NCI-H2171 (cell line): ENCODE measurements at regions not wholly inside any gene's neighbourhood (a gene's known extent, or its start where the extent isn't known, plus 50 kb on each side); places are given as distances from the start of the nearest gene placed in this dataset.

Experiments
- DNase-seq: peaks from one replicate; lab custom pipeline; 2025; lab: John Stamatoyannopoulos, UW

DNA sequence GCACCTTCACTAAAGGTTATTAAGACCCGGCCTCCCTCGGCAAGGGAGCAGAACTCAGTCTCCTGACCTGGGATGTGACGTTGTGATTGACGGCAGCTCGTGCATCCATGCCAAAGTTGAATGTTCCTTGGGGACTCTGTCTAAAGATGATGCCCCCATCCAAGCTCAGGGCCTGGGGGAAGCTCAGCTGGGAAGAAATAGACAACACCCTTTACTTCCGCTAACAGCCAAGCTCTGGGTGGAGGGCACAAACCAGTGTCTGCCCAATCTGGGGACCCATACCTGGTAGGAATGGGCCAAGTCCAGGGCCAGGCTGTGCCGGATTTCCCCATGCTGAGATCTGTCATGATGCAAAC, 95.4 kb downstream of the RMI2 start:
- DNase-seq: no peak

DNA sequence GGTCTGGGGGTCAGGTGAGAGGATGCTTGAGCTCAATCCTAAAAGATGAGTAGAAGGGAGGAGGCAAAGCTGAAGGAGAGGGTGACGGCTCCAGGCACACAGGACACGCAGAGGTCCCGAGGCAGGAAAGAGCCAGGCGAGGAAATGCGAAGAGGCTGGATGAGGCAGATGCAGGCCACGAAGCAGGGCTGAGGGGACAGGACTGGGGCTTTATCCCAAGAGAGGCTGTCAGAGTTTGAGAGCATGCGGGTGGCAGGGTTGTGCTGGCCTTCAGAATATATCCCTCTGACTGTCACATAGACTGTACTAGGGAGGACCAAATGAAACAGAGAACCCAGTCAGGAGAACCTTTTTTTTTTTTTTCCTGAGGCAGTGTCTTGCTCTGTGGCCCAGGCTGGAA, 100.2 kb downstream of the RMI2 start:
- DNase-seq: no peak

DNA sequence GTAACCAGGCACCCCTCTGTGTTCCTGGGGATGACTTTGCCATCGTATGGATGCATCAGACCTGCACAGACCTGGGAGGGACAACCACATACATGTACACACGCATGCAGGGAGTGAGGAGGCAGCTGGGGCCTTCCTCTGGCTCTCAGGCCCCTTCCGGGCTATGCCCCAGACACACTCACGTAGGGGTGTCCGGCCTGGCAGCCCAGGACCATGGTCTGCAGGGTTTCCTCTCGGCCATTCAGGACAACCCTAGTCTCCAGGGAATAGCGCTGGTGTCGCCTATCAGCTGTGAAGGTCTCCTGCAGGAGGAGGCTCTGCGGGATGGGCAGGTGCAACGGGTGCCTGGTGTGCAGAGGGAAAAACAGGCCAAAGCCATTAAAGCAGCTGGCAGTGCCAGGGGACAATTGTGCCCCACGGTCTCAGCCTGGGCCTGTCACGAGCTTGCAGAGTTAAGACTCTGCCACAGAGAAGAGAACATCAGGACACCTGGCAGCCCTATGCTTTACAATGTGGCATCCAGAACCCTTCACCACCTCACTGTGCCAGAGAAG, 101.4 kb downstream of the RMI2 start:
- peak; percentile 48 for DNase-seq

DNA sequence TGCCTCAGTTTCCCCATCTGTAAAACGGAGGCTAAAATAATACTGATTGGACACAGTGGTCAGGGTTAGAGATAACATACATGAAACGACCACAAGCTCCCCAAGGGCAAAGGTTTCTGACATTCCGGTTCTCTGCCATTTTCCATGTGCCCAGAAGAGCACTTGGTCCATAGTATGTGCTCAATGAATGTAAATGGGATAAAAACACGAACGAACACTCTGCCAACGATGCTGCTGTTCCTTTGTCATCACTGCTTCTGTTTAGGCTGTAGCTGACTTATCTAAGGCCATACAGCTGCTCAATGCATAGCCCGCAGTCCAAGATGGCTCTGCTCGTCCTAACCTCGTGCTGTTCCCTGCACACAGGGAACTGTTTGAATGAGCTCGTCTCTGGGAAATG, 102.0 kb downstream of the RMI2 start:
- no peak for DNase-seq

DNA sequence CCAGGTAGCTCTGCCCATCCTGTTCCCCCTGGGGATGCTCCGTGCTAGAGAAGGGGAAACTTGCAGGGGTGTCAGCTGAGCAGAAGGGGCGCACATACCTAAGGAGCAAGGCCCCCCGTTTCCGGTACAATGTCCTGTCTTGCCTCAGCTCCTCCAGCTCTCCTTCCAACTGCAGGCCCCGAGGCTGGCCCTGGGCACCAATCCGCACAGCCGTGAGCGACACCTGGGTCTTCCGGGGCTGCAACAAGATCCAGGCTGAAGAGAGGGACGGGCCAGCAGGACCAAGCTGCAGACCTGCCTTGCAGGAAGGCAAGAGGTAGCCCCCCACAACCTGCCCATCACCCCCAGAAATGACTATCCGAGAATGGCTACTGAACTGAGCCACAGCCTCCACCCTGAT, 102.6 kb downstream of the RMI2 start:
- DNase-seq: no peak

DNA sequence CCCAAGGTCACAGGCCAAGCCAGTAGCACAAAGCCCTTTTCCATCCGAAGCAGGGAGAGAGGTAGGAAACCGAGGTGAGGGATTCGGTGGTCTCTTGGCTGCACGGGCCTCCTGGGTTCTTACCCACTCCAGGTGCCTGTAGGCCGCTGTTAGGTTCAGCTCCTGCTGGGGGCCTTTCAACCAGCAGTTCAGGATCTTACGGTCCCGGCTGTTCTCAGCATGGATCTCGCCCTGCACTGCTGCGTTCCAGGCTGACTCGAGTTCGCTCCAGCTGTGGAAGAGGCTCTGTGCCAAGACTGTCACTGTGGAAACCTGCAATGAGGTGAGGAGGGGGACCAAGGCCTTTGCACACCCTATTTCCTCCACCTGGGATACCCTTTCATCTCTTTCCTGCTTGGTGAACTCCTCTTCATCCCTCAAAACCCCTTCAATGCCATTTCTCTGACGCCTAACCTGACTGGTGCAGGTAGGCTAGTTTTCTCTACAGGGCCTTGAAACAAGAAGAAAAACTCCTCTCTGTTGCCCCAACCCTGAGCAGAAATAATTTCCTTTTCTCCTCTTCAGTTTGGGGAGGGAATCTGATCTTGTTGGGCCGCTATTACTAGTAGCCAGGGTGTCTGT, 103.6 kb downstream of the RMI2 start:
- DNase-seq: no peak

DNA sequence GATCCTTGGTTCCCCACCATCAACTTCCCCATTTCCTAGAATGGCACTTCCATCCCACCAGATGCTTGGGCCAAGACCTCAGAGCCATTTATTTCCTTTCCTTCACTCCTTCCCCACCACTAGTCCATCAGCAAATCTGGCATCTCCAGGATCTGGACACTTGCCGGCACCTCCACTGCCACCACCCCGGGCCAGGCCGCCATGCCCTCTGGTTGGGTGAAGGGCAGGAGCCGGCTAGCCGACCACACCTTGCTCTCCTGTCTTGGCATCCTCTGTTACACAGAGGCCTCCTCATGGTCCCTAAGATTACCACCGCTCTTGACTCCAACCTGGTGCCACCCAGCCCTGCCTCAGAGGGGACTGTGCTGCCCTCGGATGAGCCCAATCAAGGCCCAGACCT, 104.5 kb downstream of the RMI2 start:
- no peak for DNase-seq

DNA sequence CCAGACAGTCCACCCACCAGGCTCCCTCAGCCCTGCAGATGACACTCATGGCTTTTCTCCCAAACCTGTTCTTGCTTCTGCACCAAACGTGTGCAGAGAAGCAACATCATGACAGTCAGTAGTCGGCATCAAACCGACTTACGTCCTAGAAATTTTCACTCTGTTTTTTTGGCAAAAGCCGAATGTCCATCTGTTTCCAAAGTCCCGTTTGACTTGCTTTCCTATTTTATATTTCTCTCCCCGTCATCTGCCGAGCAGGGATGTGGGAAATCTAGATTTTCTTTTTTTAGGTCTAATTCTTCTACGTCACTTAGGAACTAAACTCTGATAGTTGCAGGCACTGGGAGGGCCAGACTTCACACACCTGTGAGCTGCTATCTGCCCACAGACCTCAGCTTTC, 104.9 kb downstream of the RMI2 start:
- DNase-seq: no peak

DNA sequence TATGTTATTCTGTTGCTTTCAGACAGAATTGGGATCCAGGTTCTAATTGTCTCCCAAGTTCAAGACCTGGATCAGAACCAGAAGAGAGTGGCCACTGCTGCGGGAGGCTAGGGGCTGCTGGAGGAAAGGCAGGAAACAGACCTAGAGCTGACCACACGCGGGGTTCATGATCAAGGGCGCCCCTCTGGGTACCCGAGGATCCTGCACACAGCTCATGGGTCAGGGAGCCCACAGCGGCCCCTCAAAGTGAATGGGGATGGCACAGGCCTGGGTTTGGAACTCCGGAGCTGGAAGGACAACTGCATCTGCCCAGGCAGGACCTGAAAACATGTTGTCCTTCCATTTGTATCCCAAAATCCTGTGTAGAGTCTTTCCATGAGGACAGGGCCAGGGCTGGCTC, 107.0 kb downstream of the RMI2 start:
- DNase-seq: no peak

DNA sequence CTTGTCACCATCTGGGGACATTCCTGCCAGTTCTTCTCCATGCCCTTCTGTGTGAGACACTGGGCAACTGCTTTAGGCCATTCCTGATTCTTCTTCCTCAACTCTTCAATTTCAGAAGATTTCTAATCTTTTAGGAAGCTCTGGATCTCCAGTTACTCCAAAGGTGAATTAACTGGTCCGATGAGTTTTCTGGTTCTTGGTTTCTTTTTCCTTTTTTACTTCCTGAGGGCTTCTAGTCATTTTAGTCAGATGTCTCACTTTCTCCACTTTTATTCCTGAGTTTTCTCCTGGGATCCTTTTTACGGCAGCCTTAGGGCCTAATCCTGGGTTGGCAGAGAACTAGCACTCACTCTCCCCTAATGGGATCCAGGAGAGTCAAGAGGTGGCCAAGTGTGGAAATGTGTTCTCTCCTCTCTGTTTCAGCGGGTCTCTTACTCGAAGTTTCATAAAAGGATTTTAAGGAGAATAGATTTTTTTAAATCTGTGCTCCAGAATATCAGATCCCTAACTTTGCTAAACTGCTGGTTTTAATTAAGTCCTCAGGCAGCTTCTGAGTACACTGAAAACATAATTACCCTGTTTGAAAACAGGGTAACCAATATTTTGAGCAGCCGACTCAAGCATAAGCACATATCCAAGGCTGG, 107.6 kb downstream of the RMI2 start:
- no peak for DNase-seq

DNA sequence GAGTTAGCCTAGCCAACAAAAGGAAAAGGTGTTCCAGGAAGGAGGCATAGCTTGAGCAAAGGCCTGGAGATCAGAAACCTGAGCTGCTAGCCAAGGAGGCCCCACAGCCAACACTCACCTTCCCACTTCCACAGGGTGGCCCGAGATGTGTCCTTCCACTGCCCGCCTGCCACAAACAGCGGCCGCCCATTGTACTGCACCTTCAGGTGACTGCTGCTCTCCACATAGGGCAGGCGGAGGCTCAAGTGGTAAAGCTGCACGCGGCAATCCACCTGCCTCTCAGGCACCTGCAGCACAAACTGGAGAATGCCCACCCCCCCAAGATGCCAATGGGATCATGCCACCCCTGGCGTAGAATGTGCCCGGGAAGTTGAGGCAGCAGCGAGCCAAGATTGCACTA, 111.5 kb downstream of the RMI2 start:
- DNase-seq: no peak

DNA sequence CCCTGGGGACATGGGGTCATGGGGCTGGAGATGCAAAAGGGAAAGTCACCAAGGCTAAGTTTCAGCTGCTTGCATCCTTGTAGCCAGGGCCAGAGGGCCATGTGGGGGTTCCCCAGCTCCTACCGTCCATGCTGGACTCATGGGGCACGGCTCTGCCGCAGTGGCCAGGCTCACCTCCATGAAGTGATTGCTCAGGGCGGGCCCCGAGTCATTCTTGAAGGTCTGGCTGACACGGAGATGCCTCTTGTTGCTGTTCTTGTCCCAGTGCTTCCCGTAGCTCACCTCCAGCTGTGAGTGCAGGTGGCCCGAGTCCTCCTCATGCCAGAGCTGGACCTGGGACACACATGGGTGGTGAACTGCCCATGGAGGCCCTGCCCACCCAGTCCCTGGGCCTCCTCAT, 114.5 kb downstream of the RMI2 start:
- no peak for DNase-seq

DNA sequence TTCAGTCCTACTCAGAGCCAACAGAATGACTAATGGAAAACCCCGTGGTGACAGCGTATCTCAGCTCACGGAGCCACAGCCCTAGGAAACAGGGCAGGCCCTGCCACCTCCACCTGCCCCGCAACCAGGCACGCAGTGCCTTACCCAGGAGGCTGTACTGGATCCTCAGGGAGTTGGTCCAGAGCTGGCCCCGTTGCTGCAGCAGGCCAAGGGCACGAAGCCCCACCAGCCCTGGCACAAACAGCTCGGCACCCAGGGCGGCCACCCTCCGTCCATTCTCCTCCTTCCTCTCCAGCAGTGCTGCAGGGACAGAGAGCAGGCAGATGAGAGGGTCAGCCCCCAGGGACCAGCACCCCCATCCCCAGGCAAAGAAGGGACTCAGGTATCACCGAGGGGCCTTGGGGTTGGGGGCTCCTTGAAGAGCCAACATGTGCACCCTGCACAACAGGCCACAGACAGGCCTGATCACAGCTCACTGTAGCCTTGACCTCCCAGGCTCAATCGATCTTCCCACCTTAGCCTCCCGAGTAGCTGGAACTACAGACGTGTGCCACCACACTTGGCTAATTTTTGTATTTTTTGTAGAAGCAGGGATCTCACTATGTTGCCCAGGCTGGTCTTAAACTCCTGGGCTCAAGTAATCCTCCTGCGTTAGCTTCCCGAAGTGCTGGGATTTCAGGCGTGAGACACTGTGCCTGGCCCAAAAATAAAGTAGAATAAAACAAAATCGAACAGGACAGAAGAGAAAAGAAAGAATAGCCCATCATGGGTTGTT, 115.7 kb downstream of the RMI2 start:
- DNase-seq: no peak

DNA sequence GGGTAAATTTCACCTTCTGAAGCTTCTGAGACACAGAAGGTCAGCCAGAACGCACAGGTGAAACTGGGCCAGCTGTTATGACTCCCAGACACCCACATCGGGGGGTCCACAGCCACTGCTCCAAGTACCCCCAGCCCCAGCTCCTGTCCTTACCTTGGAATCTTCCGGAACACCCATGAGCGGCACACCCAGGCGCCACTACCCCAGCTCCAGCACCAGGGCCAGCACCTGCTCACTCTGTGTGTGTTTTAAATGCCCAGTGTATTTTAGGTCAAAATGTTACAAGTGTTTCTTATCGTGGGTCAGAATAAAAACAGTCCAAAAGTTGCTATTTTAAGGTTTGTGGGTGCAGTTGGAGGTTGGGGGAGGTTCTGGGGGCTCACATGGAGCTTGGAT, 116.3 kb downstream of the RMI2 start:
- DNase-seq: no peak

DNA sequence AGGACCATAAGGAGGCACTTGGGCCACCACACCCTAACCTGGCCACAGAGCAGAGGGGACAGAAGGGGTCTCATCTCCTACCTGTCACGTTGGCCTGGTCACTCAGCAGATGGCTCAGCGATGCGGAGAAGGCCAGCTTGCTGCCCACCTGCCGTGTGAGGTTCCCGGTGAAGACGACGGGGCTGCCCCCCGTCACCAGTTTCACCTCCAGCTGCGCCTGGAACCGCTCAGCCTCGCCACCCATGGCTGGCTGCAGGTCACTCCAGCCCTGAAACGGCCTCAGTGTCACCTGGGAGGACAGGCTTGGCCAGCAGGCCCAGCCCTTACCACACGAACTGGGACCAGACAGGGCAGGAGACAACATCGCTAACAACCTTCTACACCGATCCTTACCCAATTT, 116.8 kb downstream of the RMI2 start:
- no peak for DNase-seq

DNA sequence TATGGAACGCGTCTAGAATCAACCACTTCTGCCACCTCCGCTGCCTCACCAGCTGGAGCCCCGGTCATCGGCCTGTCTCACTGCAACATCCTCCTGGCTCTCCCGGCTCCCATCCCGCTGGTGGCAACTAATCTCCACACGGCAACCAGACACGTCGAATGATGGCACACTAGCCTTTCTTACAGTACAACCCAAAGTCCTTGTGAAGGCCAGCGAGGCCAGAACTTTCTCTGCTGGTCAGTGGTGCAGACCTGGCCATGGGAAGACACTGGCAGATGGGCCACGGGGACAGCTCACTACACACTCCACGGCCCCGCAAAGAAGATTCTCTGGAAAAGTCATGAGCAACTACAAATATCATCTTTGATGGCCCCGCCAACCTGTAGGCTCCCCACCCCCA, 117.6 kb downstream of the RMI2 start:
- no peak for DNase-seq

DNA sequence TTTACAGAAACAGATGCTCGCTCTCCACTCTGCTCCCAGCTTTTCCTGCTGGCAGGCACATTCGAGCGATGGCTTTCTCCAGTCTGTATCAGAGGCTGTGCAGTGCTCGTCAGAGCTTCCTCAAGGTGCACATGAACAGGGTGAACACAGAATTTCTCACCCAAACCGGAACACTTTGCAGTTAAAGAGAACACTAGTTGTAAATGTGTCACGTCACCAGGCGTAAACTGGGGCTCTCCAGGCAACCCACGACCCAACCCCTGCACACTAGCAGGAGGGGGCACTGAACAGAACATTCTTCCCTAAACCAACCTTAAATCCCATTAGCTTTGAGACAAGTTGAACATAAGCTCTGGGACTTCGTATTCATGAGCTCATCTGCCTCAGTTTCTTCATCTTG, 119.0 kb downstream of the RMI2 start:
- DNase-seq: no peak

DNA sequence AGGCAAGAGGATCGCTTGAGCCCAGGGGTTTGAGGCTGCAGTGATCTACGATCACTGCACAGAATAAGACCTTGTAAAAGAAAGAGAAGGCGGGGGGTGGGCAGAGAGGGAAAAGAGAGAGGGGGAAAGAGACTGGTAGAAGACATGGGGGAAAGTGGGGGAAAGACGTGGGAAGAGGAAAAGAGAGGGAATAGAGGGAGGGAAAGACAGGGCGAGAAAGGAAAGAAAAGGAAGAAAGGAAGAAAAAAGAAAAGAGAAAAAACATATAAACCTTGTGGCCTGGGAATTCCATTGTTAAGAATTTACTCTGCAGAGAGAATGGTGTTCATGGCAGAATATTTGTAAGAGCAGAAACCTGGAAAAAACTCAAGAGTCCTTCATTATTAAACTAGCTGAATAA, 120.4 kb downstream of the RMI2 start:
- no peak for DNase-seq

DNA sequence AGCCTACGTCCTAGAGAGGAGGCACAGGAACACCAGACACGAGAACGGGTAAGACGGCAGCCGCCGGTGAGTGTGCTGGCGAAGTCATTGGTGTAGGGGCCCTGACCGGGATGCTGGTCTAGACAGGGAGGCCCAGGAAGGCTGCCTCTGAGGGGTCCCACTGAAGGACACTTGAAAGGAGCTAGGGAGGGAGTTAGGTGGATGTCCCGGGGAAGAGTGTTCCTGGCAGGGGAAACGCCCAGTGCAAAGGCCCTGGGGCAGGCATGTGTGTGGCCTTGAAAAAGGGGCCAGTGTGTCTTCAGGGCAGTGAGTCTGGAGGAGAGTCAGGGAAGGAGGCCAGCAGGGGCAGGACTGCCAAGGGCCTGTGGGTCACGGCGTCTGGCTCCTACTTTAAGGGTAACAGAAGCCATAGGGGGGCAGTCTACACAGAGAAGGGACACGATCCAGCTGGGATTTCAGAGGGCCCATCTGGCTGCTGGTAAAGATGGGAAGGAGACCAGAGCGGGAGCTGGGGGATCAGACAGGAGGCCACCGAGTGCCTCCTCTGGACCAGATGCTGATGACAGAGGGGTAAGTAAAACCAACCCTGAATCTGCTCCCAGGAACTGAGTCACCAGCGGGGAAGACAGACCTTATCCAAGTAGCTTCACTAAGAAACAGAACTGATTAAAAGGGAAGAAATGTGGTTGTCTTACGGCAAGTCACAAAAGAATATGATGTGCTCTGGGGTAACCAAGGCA, 115.9 kb downstream of the LITAF start:
- no peak for DNase-seq

DNA sequence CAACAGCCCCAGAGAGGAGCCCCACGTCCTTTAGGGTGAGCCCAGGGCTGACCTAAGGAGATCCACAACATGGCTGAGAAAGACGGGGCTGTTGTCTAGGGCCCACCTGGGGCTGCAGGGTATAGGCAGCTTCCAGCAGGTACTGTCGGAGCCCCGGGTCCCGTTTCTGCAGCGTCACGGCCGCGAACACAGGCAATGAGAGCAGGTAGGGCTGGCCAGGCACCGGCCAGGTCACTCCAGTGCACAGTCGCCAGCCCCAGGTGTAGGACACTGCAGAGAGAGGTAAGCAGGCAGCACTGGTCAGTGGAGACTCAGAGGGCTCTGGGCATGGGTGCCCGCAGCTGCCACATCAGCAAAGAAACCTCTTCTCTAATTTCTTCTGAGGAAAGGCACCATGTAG, 115.2 kb downstream of the LITAF start:
- no peak for DNase-seq

DNA sequence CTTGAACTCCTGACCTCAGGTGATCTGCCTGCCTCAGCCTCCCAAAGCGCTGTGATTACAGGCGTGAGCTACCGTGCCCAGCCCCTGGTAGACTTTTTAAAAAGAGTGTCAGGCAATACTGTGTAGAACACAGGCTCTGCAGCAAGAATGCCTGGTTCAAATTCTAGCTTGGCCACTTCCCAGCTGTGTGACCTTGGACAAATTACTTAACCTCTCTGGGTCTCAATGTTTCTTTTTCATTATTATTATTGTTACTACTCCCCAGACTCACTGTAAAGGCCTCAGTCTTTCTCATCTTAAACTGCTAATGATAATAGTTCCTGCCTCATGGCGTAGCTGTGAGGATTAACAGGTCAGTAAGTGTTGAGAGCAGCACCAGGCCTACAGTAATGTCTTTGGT, 114.3 kb downstream of the LITAF start:
- no peak for DNase-seq

DNA sequence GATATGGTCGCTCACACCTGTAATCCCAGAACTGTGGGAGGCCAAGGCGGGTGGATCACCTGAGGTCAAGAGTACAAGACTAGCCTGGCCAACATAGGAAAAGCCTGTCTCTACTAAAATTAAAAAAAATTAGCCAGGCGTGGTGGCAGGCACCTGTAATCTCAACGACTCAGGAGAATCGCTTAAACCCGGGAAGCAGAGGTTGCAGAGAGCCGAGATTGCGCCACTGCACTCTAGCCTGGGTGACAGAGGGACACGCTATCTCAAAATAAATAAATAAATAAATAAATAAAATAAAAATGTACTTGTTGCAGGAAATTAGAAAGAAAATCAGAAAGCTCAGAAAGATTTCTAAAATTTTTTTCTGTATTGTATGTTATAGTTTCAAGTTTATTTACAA, 113.9 kb downstream of the LITAF start:
- DNase-seq: no peak

DNA sequence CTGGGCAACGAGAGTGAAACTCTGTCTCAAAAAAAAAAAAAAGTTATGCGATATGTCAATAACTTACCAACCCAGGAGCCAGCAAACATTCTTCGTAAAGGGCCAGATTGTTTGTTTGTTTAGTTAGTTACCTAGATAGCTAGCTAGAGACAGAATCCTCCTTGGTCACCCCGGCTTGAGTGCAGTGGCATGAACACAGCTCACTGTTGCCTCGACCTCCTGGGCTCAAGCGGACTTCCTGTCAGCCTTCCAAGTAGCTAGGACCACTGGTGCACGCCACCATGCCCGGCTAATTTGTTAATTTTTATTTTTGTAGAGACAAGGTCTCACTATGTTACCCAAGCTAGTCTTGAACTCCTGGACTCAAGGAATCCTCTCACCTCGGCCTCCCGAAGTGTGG, 113.0 kb downstream of the LITAF start:
- no peak for DNase-seq
